ENCODE measurements at regions not wholly inside any gene's neighbourhood (a gene's known extent, or its start where the extent isn't known, plus 50 kb on each side); places are given as distances from the start of the nearest gene placed in this dataset.
"Not testable (repeated sequence)": the region's sequence is repeated elsewhere in the genome, so short reads cannot be mapped to it uniquely, and the experiment has no call there.

- not testable (repeated sequence) for H3K4me2 ChIP-seq (ENCODE audit: low read depth, low read length, poor library complexity, severe bottlenecking); H3K4me3 ChIP-seq (ENCODE audit: low read length); DNase-seq; H3K27ac ChIP-seq (ENCODE audit: low read length); H3K36me3 ChIP-seq (ENCODE audit: insufficient read depth, low read length); H3K27me3 ChIP-seq (ENCODE audit: low read length); H2AFZ ChIP-seq (ENCODE audit: low read length); H4K20me1 ChIP-seq (ENCODE audit: insufficient read depth, low read depth, low read length); H3K79me2 ChIP-seq (ENCODE audit: low read length); H3K9me2 ChIP-seq (replicated peaks; ENCODE audit: insufficient read depth, low read length); H3K9me3 ChIP-seq (ENCODE audit: low read length); H3K4me1 ChIP-seq (ENCODE audit: low read length); H3K9ac ChIP-seq (ENCODE audit: low read length)
Observed at GRCh38 chr2:66632882-66633281, 198.0 kb downstream of the MEIS1 start.

- H3K79me2 ChIP-seq (ENCODE audit: low read length) = no peaks in the 10 kb centered on the region
- no peaks in the 10 kb centered on the region for H3K27me3 ChIP-seq (ENCODE audit: low read length)
- no peak overlapping the region for H3K4me2 ChIP-seq (ENCODE audit: low read depth, low read length, poor library complexity, severe bottlenecking)
- no peak overlapping the region for H2AFZ ChIP-seq (ENCODE audit: low read length)
- no peaks in the 10 kb centered on the region for H3K4me1 ChIP-seq (ENCODE audit: low read length)
- H3K4me3 ChIP-seq (ENCODE audit: low read length) = no peak overlapping the region
- H3K36me3 ChIP-seq (ENCODE audit: insufficient read depth, low read length) = no peaks in the 10 kb centered on the region
- H3K9me2 ChIP-seq (replicated peaks; ENCODE audit: insufficient read depth, low read length) = no peaks in the 10 kb centered on the region
- H4K20me1 ChIP-seq (ENCODE audit: insufficient read depth, low read depth, low read length) = no peaks in the 10 kb centered on the region
- H3K9me3 ChIP-seq (ENCODE audit: low read length) = no peaks in the 10 kb centered on the region
- no peak for DNase-seq
- H3K27ac ChIP-seq (ENCODE audit: low read length) = no peak overlapping the region
- H3K9ac ChIP-seq (ENCODE audit: low read length) = no peak overlapping the region
Observed at GRCh38 chr2:66633631-66634030, 198.7 kb downstream of the MEIS1 start.

GRCh38 chr2:66634784-66635183 is 199.9 kb downstream of the MEIS1 start:
- H3K9me2 ChIP-seq (replicated peaks; ENCODE audit: insufficient read depth, low read length) = no peaks in the 10 kb centered on the region
- H3K27me3 ChIP-seq (ENCODE audit: low read length) = no peaks in the 10 kb centered on the region
- DNase-seq = no peak
- no peak overlapping the region for H3K4me2 ChIP-seq (ENCODE audit: low read depth, low read length, poor library complexity, severe bottlenecking)
- no peak overlapping the region for H3K27ac ChIP-seq (ENCODE audit: low read length)
- H3K79me2 ChIP-seq (ENCODE audit: low read length) = no peaks in the 10 kb centered on the region
- H3K9me3 ChIP-seq (ENCODE audit: low read length) = no peaks in the 10 kb centered on the region
- H3K9ac ChIP-seq (ENCODE audit: low read length) = no peak overlapping the region
- H3K4me3 ChIP-seq (ENCODE audit: low read length) = no peak overlapping the region
- no peaks in the 10 kb centered on the region for H4K20me1 ChIP-seq (ENCODE audit: insufficient read depth, low read depth, low read length)
- no peaks in the 10 kb centered on the region for H3K36me3 ChIP-seq (ENCODE audit: insufficient read depth, low read length)
- H3K4me1 ChIP-seq (ENCODE audit: low read length) = no peaks in the 10 kb centered on the region
- H2AFZ ChIP-seq (ENCODE audit: low read length) = no peak overlapping the region

- Histone ChIP-seq H3K36me3 (ENCODE audit: insufficient read depth, low read length) (no peaks in the 10 kb centered on the region), H4K20me1 (ENCODE audit: insufficient read depth, low read depth, low read length) (no peaks in the 10 kb centered on the region), H3K79me2 (ENCODE audit: low read length) (no peaks in the 10 kb centered on the region), H3K27me3 (ENCODE audit: low read length) (no peaks in the 10 kb centered on the region), H3K4me1 (ENCODE audit: low read length) (no peaks in the 10 kb centered on the region), H3K27ac (ENCODE audit: low read length) (no peak overlapping the region), H3K9me2 (replicated peaks; ENCODE audit: insufficient read depth, low read length) (no peaks in the 10 kb centered on the region), H3K4me2 (ENCODE audit: low read depth, low read length, poor library complexity, severe bottlenecking) (no peak overlapping the region), H2AFZ (ENCODE audit: low read length) (no peak overlapping the region), H3K9me3 (ENCODE audit: low read length) (no peaks in the 10 kb centered on the region), H3K4me3 (ENCODE audit: low read length) (no peak overlapping the region), H3K9ac (ENCODE audit: low read length) (no peak overlapping the region)
- no peak for DNase-seq
Observed at GRCh38 chr2:66641685-66642084, 206.8 kb downstream of the MEIS1 start.

GRCh38 chr2:66648081-66648480 is 213.2 kb downstream of the MEIS1 start:
- H3K27me3 ChIP-seq (ENCODE audit: low read length); H3K9me2 ChIP-seq (replicated peaks; ENCODE audit: insufficient read depth, low read length); H2AFZ ChIP-seq (ENCODE audit: low read length); H3K79me2 ChIP-seq (ENCODE audit: low read length); H3K9me3 ChIP-seq (ENCODE audit: low read length); H3K4me1 ChIP-seq (ENCODE audit: low read length); H3K4me3 ChIP-seq (ENCODE audit: low read length); H4K20me1 ChIP-seq (ENCODE audit: insufficient read depth, low read depth, low read length); DNase-seq; H3K27ac ChIP-seq (ENCODE audit: low read length); H3K9ac ChIP-seq (ENCODE audit: low read length); H3K4me2 ChIP-seq (ENCODE audit: low read depth, low read length, poor library complexity, severe bottlenecking); H3K36me3 ChIP-seq (ENCODE audit: insufficient read depth, low read length): not testable (repeated sequence)

- no peak overlapping the region for H3K27ac ChIP-seq (ENCODE audit: low read length)
- no peaks in the 10 kb centered on the region for H4K20me1 ChIP-seq (ENCODE audit: insufficient read depth, low read depth, low read length)
- H3K4me2 ChIP-seq (ENCODE audit: low read depth, low read length, poor library complexity, severe bottlenecking) = no peak overlapping the region
- no peaks in the 10 kb centered on the region for H3K36me3 ChIP-seq (ENCODE audit: insufficient read depth, low read length)
- 0 out of 2 replicates have a peak, but pooled peaks cover 3% of the 10 kb centered on the region for H3K27me3 ChIP-seq (ENCODE audit: low read length)
- no peak overlapping the region for H3K9ac ChIP-seq (ENCODE audit: low read length)
- no peaks in the 10 kb centered on the region for H3K79me2 ChIP-seq (ENCODE audit: low read length)
- no peak overlapping the region for H2AFZ ChIP-seq (ENCODE audit: low read length)
- DNase-seq = no peak
- H3K9me2 ChIP-seq (replicated peaks; ENCODE audit: insufficient read depth, low read length) = no peaks in the 10 kb centered on the region
- no peaks in the 10 kb centered on the region for H3K9me3 ChIP-seq (ENCODE audit: low read length)
- no peaks in the 10 kb centered on the region for H3K4me1 ChIP-seq (ENCODE audit: low read length)
- no peak overlapping the region for H3K4me3 ChIP-seq (ENCODE audit: low read length)
Observed at GRCh38 chr2:66649006-66649405, 214.1 kb downstream of the MEIS1 start.

- no peak overlapping the region for H3K4me3 ChIP-seq (ENCODE audit: low read length)
- DNase-seq = no peak
- no peaks in the 10 kb centered on the region for H3K9me2 ChIP-seq (replicated peaks; ENCODE audit: insufficient read depth, low read length)
- no peaks in the 10 kb centered on the region for H3K4me1 ChIP-seq (ENCODE audit: low read length)
- H3K9me3 ChIP-seq (ENCODE audit: low read length) = no peaks in the 10 kb centered on the region
- no peaks in the 10 kb centered on the region for H3K36me3 ChIP-seq (ENCODE audit: insufficient read depth, low read length)
- H4K20me1 ChIP-seq (ENCODE audit: insufficient read depth, low read depth, low read length) = no peaks in the 10 kb centered on the region
- H3K27ac ChIP-seq (ENCODE audit: low read length) = no peak overlapping the region
- H3K9ac ChIP-seq (ENCODE audit: low read length) = no peak overlapping the region
- 0 out of 2 replicates have a peak, but pooled peaks cover 3% of the 10 kb centered on the region for H3K27me3 ChIP-seq (ENCODE audit: low read length)
- H2AFZ ChIP-seq (ENCODE audit: low read length) = no peak overlapping the region
- no peaks in the 10 kb centered on the region for H3K79me2 ChIP-seq (ENCODE audit: low read length)
- H3K4me2 ChIP-seq (ENCODE audit: low read depth, low read length, poor library complexity, severe bottlenecking) = no peak overlapping the region
Observed at GRCh38 chr2:66651295-66651694, 216.4 kb downstream of the MEIS1 start.

- no peaks in the 10 kb centered on the region for H3K9me3 ChIP-seq (ENCODE audit: low read length)
- DNase-seq = no peak
Observed at GRCh38 chr2:66660804-66661203, 225.9 kb downstream of the MEIS1 start.

More at GRCh38 chr2:66660804-66661203, 225.9 kb downstream of the MEIS1 start:
- no peak overlapping the region for H3K4me2 ChIP-seq (ENCODE audit: low read depth, low read length, poor library complexity, severe bottlenecking)
- H3K27me3 ChIP-seq (ENCODE audit: low read length) = no peaks in the 10 kb centered on the region
- no peaks in the 10 kb centered on the region for H3K9me2 ChIP-seq (replicated peaks; ENCODE audit: insufficient read depth, low read length)
- H3K4me3 ChIP-seq (ENCODE audit: low read length) = no peak overlapping the region
- H2AFZ ChIP-seq (ENCODE audit: low read length) = no peak overlapping the region
- no peaks in the 10 kb centered on the region for H4K20me1 ChIP-seq (ENCODE audit: insufficient read depth, low read depth, low read length)
- no peak overlapping the region for H3K9ac ChIP-seq (ENCODE audit: low read length)
- H3K27ac ChIP-seq (ENCODE audit: low read length) = no peak overlapping the region
- no peaks in the 10 kb centered on the region for H3K36me3 ChIP-seq (ENCODE audit: insufficient read depth, low read length)
- H3K4me1 ChIP-seq (ENCODE audit: low read length) = peaks cover 8% of the 10 kb centered on the region
- no peaks in the 10 kb centered on the region for H3K79me2 ChIP-seq (ENCODE audit: low read length)

All from Karpas-422 (cell line).